Smooth muscle cell (in vitro differentiated cells): ENCODE measurements at regions not wholly inside any gene's neighbourhood (a gene's known extent, or its start where the extent isn't known, plus 50 kb on each side); places are given as distances from the start of the nearest gene placed in this dataset.
A peak's percentile ranks its signal among the peaks of the same experiment; 100 is the strongest.

Source experiments
- DNase-seq: peaks from one replicate; lab custom pipeline; 2025; ENCODE audit not compliant: unreplicated experiment; lab: John Stamatoyannopoulos, UW
- H2AFZ ChIP-seq: fragments of 200-600 bp; sonication (generic); 2 replicates; pipeline ENCODE4 v1.6.0; 2016; ENCODE audit warnings: antibody characterized with exemption, low read depth, mild to moderate bottlenecking
- H3F3A ChIP-seq: fragments of 200-600 bp; sonication (generic); 2 replicates; pipeline ENCODE4 v1.6.0; 2017; ENCODE audit warnings: antibody characterized with exemption, low read depth
- H3K27ac ChIP-seq: fragments of 200-600 bp; sonication (generic); 2 replicates; pipeline ENCODE4 v1.5.1; 2016; ENCODE audit warnings: low read depth, mild to moderate bottlenecking
- H3K27me3 ChIP-seq: fragments of 200-600 bp; sonication (generic); 2 replicates; pipeline ENCODE4 v1.6.1; 2016; ENCODE audit warnings: low read depth, mild to moderate bottlenecking
- H3K36me3 ChIP-seq: fragments of 200-600 bp; sonication (generic); 2 replicates; pipeline ENCODE4 v1.5.1; 2016; ENCODE audit warnings: low read depth
- H3K4me1 ChIP-seq: fragments of 200-600 bp; sonication (generic); 2 replicates; pipeline ENCODE4 v1.5.1; 2016; ENCODE audit warnings: low read depth
- H3K4me2 ChIP-seq: fragments of 200-600 bp; sonication (generic); 2 replicates; pipeline ENCODE4 v1.6.0; 2016; ENCODE audit warnings: mild to moderate bottlenecking
- H3K4me3 ChIP-seq: fragments of 200-600 bp; sonication (generic); 2 replicates; pipeline ENCODE4 v1.5.1; 2016; ENCODE audit warnings: mild to moderate bottlenecking
- H3K79me2 ChIP-seq: fragments of 200-600 bp; sonication (generic); 2 replicates; pipeline ENCODE4 v1.6.0; 2016; ENCODE audit warnings: low read depth, mild to moderate bottlenecking
- H3K9ac ChIP-seq: fragments of 200-600 bp; sonication (generic); 2 replicates; pipeline ENCODE4 v1.6.0; 2016; ENCODE audit warnings: low read depth
- H3K9me3 ChIP-seq: fragments of 200-600 bp; sonication (generic); replicated peaks from 2 replicates; pipeline ENCODE4 v1.5.1; 2016; ENCODE audit warnings: low read depth
- H4K20me1 ChIP-seq: fragments of 200-600 bp; sonication (generic); 2 replicates; pipeline ENCODE4 v1.6.0; 2016; ENCODE audit warnings: low read depth
- WGBS: methylation state at CpG from one replicate; pipeline ENCODE4 v1.1.7; 2016; ENCODE audit warnings: low lambda C conversion rate; 5-methylcytosine and 5-hydroxymethylcytosine counted together
- TF ChIP-seq, protein P1 (sequence below): fragments of 200-600 bp; sonication (generic); IDR thresholded peaks from 2 replicates; pipeline ENCODE4 v1.5.1; 2017; ENCODE audit warnings: borderline replicate concordance, mild to moderate bottlenecking, antibody characterized with exemption; ENCODE audit not compliant: insufficient read depth, poor library complexity, severe bottlenecking

DNA sequence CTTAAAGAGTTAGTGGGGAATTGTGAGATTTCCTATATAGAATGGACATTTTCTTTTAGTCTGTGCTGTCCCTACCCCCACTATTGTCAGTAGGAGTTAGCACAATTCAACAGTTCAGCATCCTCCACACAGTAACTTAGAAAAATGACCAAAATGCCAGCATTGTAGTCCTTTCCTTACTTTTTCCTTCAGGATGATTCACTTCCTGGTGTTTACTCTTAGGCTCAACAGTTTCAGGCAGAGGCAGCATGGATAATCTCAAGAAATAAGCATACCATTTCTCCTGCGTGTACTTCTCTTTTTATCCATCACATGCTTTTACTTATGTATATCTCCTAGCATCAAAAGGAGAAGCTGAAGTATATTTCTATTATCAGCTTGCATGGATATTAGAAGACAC is 683.4 kb downstream of the SLC16A7 start:
- Histone ChIP-seq H3K4me1 (no peaks in the 10 kb centered on the region), H3K27me3 (no peaks in the 10 kb centered on the region), H3K79me2 (no peaks in the 10 kb centered on the region), H3K36me3 (no peaks in the 10 kb centered on the region), H3K4me2 (peak overlapping the region; percentile 7), H3F3A (no peaks in the 10 kb centered on the region), H3K27ac (peak overlapping the region; percentile 25), H3K9me3 (no peaks in the 10 kb centered on the region), H3K9ac (no peak overlapping the region), H2AFZ (no peak overlapping the region), H3K4me3 (no peak overlapping the region), H4K20me1 (no peaks in the 10 kb centered on the region)
- DNase-seq: no peak
- TF ChIP-seq, protein P1, sequence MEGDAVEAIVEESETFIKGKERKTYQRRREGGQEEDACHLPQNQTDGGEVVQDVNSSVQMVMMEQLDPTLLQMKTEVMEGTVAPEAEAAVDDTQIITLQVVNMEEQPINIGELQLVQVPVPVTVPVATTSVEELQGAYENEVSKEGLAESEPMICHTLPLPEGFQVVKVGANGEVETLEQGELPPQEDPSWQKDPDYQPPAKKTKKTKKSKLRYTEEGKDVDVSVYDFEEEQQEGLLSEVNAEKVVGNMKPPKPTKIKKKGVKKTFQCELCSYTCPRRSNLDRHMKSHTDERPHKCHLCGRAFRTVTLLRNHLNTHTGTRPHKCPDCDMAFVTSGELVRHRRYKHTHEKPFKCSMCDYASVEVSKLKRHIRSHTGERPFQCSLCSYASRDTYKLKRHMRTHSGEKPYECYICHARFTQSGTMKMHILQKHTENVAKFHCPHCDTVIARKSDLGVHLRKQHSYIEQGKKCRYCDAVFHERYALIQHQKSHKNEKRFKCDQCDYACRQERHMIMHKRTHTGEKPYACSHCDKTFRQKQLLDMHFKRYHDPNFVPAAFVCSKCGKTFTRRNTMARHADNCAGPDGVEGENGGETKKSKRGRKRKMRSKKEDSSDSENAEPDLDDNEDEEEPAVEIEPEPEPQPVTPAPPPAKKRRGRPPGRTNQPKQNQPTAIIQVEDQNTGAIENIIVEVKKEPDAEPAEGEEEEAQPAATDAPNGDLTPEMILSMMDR: no peak
- 31% methylated on average over 1 of the region's 1 CpG for WGBS

DNA sequence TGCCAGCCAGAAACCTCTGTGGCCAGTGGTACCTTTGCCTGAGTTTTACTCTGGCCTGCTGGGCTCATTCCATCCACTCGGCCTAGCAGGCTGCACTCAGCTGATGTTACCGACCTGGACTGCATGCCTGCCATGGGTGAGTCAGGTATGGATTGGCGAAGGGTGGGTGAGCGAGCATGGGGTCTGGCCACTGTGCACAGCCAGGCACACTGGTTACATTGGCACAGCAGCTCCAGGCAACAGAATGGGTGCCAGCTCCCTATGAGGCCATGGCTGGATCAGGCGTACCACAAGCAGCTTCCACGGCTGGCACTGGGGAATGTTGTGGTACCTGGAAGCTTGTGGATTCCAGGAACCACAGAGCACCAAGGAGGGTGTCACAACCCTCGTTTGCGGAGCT is 685.7 kb downstream of the SLC16A7 start:
- Histone ChIP-seq H3K4me3 (no peak overlapping the region), H3K36me3 (no peaks in the 10 kb centered on the region), H3K9ac (no peak overlapping the region), H3K4me1 (no peaks in the 10 kb centered on the region), H3K9me3 (no peaks in the 10 kb centered on the region), H3K27ac (no peak overlapping the region), H4K20me1 (no peaks in the 10 kb centered on the region), H3K27me3 (no peaks in the 10 kb centered on the region), H3F3A (no peaks in the 10 kb centered on the region), H3K4me2 (no peak overlapping the region), H3K79me2 (no peaks in the 10 kb centered on the region), H2AFZ (no peak overlapping the region)
- no peak for DNase-seq
- TF ChIP-seq, protein P1: no peak
- 92% methylated on average over 8 of the region's 8 CpGs for whole genome bisulfite sequencing

DNA sequence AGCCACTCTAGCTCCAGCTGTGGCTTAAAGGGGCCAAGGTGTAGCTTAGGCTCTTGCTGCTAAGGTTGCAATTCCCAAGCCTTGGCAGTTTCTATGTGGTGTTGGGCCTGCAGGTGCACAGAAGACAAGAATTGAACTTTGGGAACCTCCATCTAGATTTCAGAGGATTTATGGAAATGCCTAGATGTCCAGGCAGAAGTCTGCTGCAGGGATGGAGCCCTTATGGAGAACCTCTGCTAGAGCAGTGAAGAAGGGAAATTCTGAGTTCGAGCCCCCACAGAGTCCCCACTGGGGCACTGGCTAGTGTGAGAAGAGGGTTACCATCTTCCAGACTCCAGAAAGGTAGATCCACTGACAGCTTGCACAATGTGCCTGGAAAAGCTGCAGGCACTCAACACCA is 694.7 kb downstream of the SLC16A7 start:
- H3K27ac ChIP-seq: no peak overlapping the region
- H3K27me3 ChIP-seq: no peaks in the 10 kb centered on the region
- no peaks in the 10 kb centered on the region for H4K20me1 ChIP-seq
- H3K9me3 ChIP-seq: no peaks in the 10 kb centered on the region
- H3F3A ChIP-seq: no peaks in the 10 kb centered on the region
- no peak overlapping the region for H2AFZ ChIP-seq
- no peaks in the 10 kb centered on the region for H3K79me2 ChIP-seq
- no peak for DNase-seq
- H3K4me1 ChIP-seq: no peaks in the 10 kb centered on the region
- H3K9ac ChIP-seq: no peak overlapping the region
- no peaks in the 10 kb centered on the region for H3K36me3 ChIP-seq
- no peak overlapping the region for H3K4me3 ChIP-seq
- no peak overlapping the region for H3K4me2 ChIP-seq
- TF ChIP-seq, protein P1: no peak
- 75% methylated on average over 1 of the region's 1 CpG for WGBS

DNA sequence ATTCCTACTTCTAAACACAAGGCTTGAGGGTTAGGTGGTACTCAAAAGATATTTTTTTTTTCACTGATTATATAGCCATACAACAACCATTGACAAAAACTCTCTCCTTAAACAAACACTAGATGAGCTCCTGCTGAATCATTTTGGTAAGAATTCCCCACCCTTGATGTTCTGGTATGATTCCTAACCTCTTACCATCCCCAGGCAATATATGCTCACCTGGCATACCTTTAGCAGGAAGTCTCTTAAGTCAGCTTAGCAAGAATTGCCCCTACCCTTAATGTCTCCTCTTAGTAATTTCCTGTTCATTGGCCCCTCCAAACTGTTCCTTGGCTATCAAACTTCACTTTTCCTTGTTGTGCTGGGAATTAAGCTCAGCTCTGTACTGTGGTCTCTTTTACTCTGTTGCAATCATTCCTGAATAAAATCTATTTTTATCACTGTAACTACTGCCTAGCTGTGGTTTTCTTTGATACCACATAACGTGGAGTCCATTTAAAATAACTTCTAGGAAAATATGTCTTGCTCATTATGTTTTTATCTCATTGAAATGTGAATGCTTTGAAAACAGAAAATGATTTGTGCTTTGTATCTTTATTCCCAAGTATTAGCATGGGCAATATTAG is 712.6 kb downstream of the SLC16A7 start:
- no peak for DNase-seq
- no peak overlapping the region for H2AFZ ChIP-seq
- no peaks in the 10 kb centered on the region for H3K79me2 ChIP-seq
- no peaks in the 10 kb centered on the region for H3K9me3 ChIP-seq
- no peak overlapping the region for H3K4me2 ChIP-seq
- WGBS: 26% methylated on average over 1 of the region's 1 CpG
- no peaks in the 10 kb centered on the region for H3F3A ChIP-seq
- TF ChIP-seq, protein P1: no peak
- H3K4me3 ChIP-seq: no peak overlapping the region
- H3K27me3 ChIP-seq: no peaks in the 10 kb centered on the region
- H3K9ac ChIP-seq: no peak overlapping the region
- no peaks in the 10 kb centered on the region for H3K4me1 ChIP-seq
- H4K20me1 ChIP-seq: no peaks in the 10 kb centered on the region
- no peak overlapping the region for H3K27ac ChIP-seq
- H3K36me3 ChIP-seq: no peaks in the 10 kb centered on the region
